ENCODE measurements at regions not wholly inside any gene's neighbourhood (a gene's known extent, or its start where the extent isn't known, plus 50 kb on each side); places are given as distances from the start of the nearest gene placed in this dataset.

- TF ChIP-seq GATA2 (IDR thresholded peaks at IDR 0.05; ENCODE audit: low read depth, low read length) (no peak), GATA3 (IDR thresholded peaks at IDR 0.05; ENCODE audit: low read depth, low read length) (no peak)
These were observed 167.5 kb downstream of the SEPTIN7 start for GRCh38 chr7:35968140-35968940.
